ENCODE measurements at regions not wholly inside any gene's neighbourhood (a gene's known extent, or its start where the extent isn't known, plus 50 kb on each side); places are given as distances from the start of the nearest gene placed in this dataset.

GRCh38 chr5:167052791-167053190, 1238.7 kb upstream of the WWC1 start:
- Histone ChIP-seq H3K79me2 (replicated peaks; ENCODE audit: insufficient read depth, low read length) (no peaks in the 10 kb centered on the region), H3F3A (ENCODE audit: insufficient read depth, low read length, poor library complexity, severe bottlenecking) (no peaks in the 10 kb centered on the region), H3K36me3 (ENCODE audit: insufficient read depth, low read length) (no peaks in the 10 kb centered on the region), H2AFZ (ENCODE audit: low read depth, low read length) (no peak overlapping the region), H3K27ac (ENCODE audit: low read length) (no peak overlapping the region), H3K9ac (ENCODE audit: low read length) (no peak overlapping the region), H3K4me2 (ENCODE audit: low read length) (no peak overlapping the region), H3K4me3 (ENCODE audit: low read length) (no peak overlapping the region), H3K9me2 (ENCODE audit: insufficient read depth, low read length) (no peaks in the 10 kb centered on the region), H3K9me3 (ENCODE audit: low read length) (no peaks in the 10 kb centered on the region), H4K20me1 (ENCODE audit: insufficient read depth) (no peaks in the 10 kb centered on the region), H3K27me3 (ENCODE audit: insufficient read depth, low read depth, low read length) (no peaks in the 10 kb centered on the region)
- no peak for TF ChIP-seq SMC3 (conservative IDR thresholded peaks at IDR 0.05; ENCODE audit: poor library complexity)

DNA sequence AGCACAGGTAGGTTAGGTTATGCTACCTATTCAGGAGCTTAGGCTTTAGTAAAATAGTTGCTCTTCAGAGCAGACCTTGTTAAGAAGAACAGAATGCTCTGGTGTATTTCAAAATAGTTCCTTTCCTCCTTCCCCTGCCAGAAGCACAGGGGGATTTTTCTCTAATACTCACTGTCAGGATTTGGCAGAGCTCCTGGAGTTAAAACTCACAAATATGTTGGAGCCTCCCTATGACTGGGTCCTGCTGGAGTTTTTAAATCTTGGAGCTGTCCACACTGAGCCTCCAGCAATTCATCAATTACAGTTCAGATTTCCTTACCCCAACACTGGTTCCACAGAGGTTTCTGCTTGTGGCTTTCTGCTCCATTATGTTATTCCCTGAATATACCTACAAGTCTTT, 1233.8 kb upstream of the WWC1 start:
- no peaks in the 10 kb centered on the region for H3K27me3 ChIP-seq (ENCODE audit: insufficient read depth, low read depth, low read length)
- H3K9me3 ChIP-seq (ENCODE audit: low read length), result no peaks in the 10 kb centered on the region
- H3K27ac ChIP-seq (ENCODE audit: low read length), result no peak overlapping the region
- no peak for TF ChIP-seq TAF1 (IDR thresholded peaks at IDR 0.05; ENCODE audit: low read depth)
- TF ChIP-seq REST (IDR thresholded peaks at IDR 0.05; ENCODE audit: borderline replicate concordance), result no peak
- TF ChIP-seq, protein P1, sequence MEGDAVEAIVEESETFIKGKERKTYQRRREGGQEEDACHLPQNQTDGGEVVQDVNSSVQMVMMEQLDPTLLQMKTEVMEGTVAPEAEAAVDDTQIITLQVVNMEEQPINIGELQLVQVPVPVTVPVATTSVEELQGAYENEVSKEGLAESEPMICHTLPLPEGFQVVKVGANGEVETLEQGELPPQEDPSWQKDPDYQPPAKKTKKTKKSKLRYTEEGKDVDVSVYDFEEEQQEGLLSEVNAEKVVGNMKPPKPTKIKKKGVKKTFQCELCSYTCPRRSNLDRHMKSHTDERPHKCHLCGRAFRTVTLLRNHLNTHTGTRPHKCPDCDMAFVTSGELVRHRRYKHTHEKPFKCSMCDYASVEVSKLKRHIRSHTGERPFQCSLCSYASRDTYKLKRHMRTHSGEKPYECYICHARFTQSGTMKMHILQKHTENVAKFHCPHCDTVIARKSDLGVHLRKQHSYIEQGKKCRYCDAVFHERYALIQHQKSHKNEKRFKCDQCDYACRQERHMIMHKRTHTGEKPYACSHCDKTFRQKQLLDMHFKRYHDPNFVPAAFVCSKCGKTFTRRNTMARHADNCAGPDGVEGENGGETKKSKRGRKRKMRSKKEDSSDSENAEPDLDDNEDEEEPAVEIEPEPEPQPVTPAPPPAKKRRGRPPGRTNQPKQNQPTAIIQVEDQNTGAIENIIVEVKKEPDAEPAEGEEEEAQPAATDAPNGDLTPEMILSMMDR (IDR thresholded peaks at IDR 0.05; ENCODE audit: poor library complexity, severe bottlenecking), result no peak
- TF ChIP-seq MXI1 (conservative IDR thresholded peaks at IDR 0.05; ENCODE audit: poor library complexity, severe bottlenecking), result no peak
- no peak for TF ChIP-seq EP300 (conservative IDR thresholded peaks at IDR 0.05; ENCODE audit: poor library complexity, severe bottlenecking)
- no peak for TF ChIP-seq POLR2AphosphoS5 (IDR thresholded peaks at IDR 0.05)
- TF ChIP-seq EZH2 (IDR thresholded peaks at IDR 0.05; ENCODE audit: borderline replicate concordance, insufficient read depth, low read length, poor library complexity, severe bottlenecking), result no peak
- TF ChIP-seq SMC3 (conservative IDR thresholded peaks at IDR 0.05; ENCODE audit: poor library complexity), result no peak
- no peak for TF ChIP-seq RAD21 (conservative IDR thresholded peaks at IDR 0.05)
- H2AFZ ChIP-seq (ENCODE audit: low read depth, low read length), result no peak overlapping the region
- H3K4me3 ChIP-seq (ENCODE audit: low read length), result no peak overlapping the region
- no peaks in the 10 kb centered on the region for H4K20me1 ChIP-seq (ENCODE audit: insufficient read depth)
- H3K4me2 ChIP-seq (ENCODE audit: low read length), result no peak overlapping the region
- H3K79me2 ChIP-seq (replicated peaks; ENCODE audit: insufficient read depth, low read length), result no peaks in the 10 kb centered on the region
- no peak overlapping the region for H3K9ac ChIP-seq (ENCODE audit: low read length)
- H3K9me2 ChIP-seq (ENCODE audit: insufficient read depth, low read length), result no peaks in the 10 kb centered on the region
- no peaks in the 10 kb centered on the region for H3K36me3 ChIP-seq (ENCODE audit: insufficient read depth, low read length)
- no peaks in the 10 kb centered on the region for H3F3A ChIP-seq (ENCODE audit: insufficient read depth, low read length, poor library complexity, severe bottlenecking)

DNA sequence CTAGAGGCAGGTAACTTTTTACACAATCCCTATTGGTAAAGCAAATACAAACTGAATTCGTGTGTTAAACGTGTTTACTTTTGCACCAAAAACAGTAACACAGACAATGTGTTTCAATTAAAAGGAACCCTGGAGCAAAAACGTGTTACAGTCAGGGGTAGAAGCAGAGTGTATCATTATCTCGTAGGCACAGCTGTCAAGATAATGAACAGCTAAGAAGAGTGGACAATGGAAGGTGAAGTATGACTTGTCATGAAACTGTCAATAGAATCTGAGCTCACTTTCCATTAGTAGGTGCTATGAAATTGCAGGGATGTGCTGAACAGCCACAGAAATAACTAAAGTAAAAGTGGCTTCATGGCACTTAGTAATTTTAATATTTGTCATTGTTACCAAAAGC, 1229.8 kb upstream of the WWC1 start:
- no peaks in the 10 kb centered on the region for H3K27me3 ChIP-seq (ENCODE audit: insufficient read depth, low read depth, low read length)
- peak overlapping the region; percentile 12 for H3K4me3 ChIP-seq (ENCODE audit: low read length)
- H2AFZ ChIP-seq (ENCODE audit: low read depth, low read length), result no peak overlapping the region
- H3K9ac ChIP-seq (ENCODE audit: low read length), result peak overlapping the region; percentile 26
- peak overlapping the region; percentile 46 for H3K4me2 ChIP-seq (ENCODE audit: low read length)
- H3K9me2 ChIP-seq (ENCODE audit: insufficient read depth, low read length), result no peaks in the 10 kb centered on the region
- H3K79me2 ChIP-seq (replicated peaks; ENCODE audit: insufficient read depth, low read length), result no peaks in the 10 kb centered on the region
- no peaks in the 10 kb centered on the region for H3K36me3 ChIP-seq (ENCODE audit: insufficient read depth, low read length)
- peak; percentile 21 for TF ChIP-seq SMC3 (conservative IDR thresholded peaks at IDR 0.05; ENCODE audit: poor library complexity)
- peak; percentile 57 for TF ChIP-seq REST (IDR thresholded peaks at IDR 0.05; ENCODE audit: borderline replicate concordance)
- TF ChIP-seq, protein P1 (IDR thresholded peaks at IDR 0.05; ENCODE audit: poor library complexity, severe bottlenecking), result no peak
- TF ChIP-seq TAF1 (IDR thresholded peaks at IDR 0.05; ENCODE audit: low read depth), result no peak
- no peak for TF ChIP-seq RAD21 (conservative IDR thresholded peaks at IDR 0.05)
- TF ChIP-seq EZH2 (IDR thresholded peaks at IDR 0.05; ENCODE audit: borderline replicate concordance, insufficient read depth, low read length, poor library complexity, severe bottlenecking), result no peak
- TF ChIP-seq EP300 (conservative IDR thresholded peaks at IDR 0.05; ENCODE audit: poor library complexity, severe bottlenecking), result peak; percentile 98
- peak; percentile 98 for TF ChIP-seq POLR2AphosphoS5 (IDR thresholded peaks at IDR 0.05)
- TF ChIP-seq MXI1 (conservative IDR thresholded peaks at IDR 0.05; ENCODE audit: poor library complexity, severe bottlenecking), result peak; percentile 58
- peak overlapping the region; percentile 76 for H3K27ac ChIP-seq (ENCODE audit: low read length)
- no peaks in the 10 kb centered on the region for H4K20me1 ChIP-seq (ENCODE audit: insufficient read depth)
- no peaks in the 10 kb centered on the region for H3F3A ChIP-seq (ENCODE audit: insufficient read depth, low read length, poor library complexity, severe bottlenecking)
- no peaks in the 10 kb centered on the region for H3K9me3 ChIP-seq (ENCODE audit: low read length)
